Peyer's patch (tissue), 4 donors: ENCODE measurements at regions not wholly inside any gene's neighbourhood (a gene's known extent, or its start where the extent isn't known, plus 50 kb on each side); places are given as distances from the start of the nearest gene placed in this dataset.

Source experiments
- POLR2A ChIP-seq, 2 donors: fragments of 450-650 bp; IDR thresholded peaks; one replicate each; pipeline ENCODE4 v1.5.1; 2017; ENCODE audit warnings: antibody characterized with exemption in 2 of 2, mild to moderate bottlenecking in 2 of 2, moderate library complexity in 2 of 2
- TF ChIP-seq, protein P1 (sequence below), 6 experiments: fragments of 450-650 bp in 4 of 6; fragments of 200-600 bp in 2 of 6; sonication (generic) in 1 of 6; IDR thresholded peaks; one replicate each; pipeline ENCODE4 v1.5.1; 2017 to 2019; ENCODE audit warnings: antibody characterized with exemption in 6 of 6, mild to moderate bottlenecking in 3 of 6, moderate library complexity in 1 of 6

DNA sequence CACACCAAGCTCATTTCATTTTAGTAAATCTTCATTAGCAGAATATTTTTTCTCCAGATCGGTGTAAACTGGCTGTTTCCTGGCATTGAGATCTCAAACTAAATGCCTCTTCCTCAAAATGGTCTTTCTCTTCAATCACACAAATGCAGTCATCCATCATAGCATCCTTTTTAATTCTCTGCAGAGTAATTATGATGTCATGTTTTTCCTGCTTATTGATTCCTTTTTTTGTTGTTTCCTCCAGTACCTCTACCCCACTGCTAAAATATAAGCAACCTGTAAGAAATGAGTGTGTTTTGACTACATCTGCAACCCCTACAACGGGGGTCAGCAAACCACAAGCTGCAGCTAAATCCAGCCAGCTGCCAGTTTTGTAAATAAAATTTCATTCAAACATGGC lies 65.6 kb upstream of the TOM1L1 start:
- TF ChIP-seq, protein P1, sequence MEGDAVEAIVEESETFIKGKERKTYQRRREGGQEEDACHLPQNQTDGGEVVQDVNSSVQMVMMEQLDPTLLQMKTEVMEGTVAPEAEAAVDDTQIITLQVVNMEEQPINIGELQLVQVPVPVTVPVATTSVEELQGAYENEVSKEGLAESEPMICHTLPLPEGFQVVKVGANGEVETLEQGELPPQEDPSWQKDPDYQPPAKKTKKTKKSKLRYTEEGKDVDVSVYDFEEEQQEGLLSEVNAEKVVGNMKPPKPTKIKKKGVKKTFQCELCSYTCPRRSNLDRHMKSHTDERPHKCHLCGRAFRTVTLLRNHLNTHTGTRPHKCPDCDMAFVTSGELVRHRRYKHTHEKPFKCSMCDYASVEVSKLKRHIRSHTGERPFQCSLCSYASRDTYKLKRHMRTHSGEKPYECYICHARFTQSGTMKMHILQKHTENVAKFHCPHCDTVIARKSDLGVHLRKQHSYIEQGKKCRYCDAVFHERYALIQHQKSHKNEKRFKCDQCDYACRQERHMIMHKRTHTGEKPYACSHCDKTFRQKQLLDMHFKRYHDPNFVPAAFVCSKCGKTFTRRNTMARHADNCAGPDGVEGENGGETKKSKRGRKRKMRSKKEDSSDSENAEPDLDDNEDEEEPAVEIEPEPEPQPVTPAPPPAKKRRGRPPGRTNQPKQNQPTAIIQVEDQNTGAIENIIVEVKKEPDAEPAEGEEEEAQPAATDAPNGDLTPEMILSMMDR (IDR thresholded peaks at IDR 0.05): no peak
- TF ChIP-seq POLR2A (IDR thresholded peaks at IDR 0.05): no peak
